ENCODE measurements at regions not wholly inside any gene's neighbourhood (a gene's known extent, or its start where the extent isn't known, plus 50 kb on each side); places are given as distances from the start of the nearest gene placed in this dataset.

GRCh38 chr4:82260632-82261031 is 113.2 kb downstream of the HNRNPD start:
- POLR2A ChIA-PET: no interaction called here
- peak overlapping the region; percentile 55 for H3K4me3 Mint-ChIP-seq

GRCh38 chr4:82256718-82257117 is 117.1 kb downstream of the HNRNPD start:
- Histone ChIP-seq H4K20me1 (ENCODE audit: control insufficient read depth, insufficient read depth, low read length, poor library complexity, severe bottlenecking) (no peaks in the 10 kb centered on the region), H3K4me1 (ENCODE audit: control insufficient read depth in 2 of 2, insufficient read depth in 2 of 2, low read length in 2 of 2) (peaks cover 37 to 46% of the 10 kb centered on the region in 2 donors), H3K36me3 (replicated peaks in 1 of 2; ENCODE audit: control extremely low read depth in 1 of 2, control insufficient read depth in 1 of 2, extremely low read depth in 1 of 2, insufficient read depth in 2 of 2, low read length in 1 of 2) (no peaks in the 10 kb centered on the region), H2AFZ (ENCODE audit: insufficient read depth, low read depth, low read length, poor library complexity, severe bottlenecking) (no peak overlapping the region), H3K27ac (ENCODE audit: low read length in 2 of 2) (peak overlapping the region in 1 of 2 donors; percentile 12), H3K79me2 (ENCODE audit: control insufficient read depth, insufficient read depth, low read length) (no peaks in the 10 kb centered on the region), H3K27me3 (replicated peaks in 1 of 4; ENCODE audit: control extremely low read depth in 1 of 4, control insufficient read depth in 3 of 4, insufficient read depth in 4 of 4, low read length in 3 of 4) (no peaks in the 10 kb centered on the region), H3K4me2 (replicated peaks; ENCODE audit: low read depth, low read length, poor library complexity, severe bottlenecking) (no peak overlapping the region), H3K9me3 (ENCODE audit: control extremely low read depth in 1 of 3, control insufficient read depth in 2 of 3, insufficient read depth in 1 of 3, low read length in 2 of 3) (no peaks in the 10 kb centered on the region), H3K9ac (ENCODE audit: low read length) (no peak overlapping the region), H3K4me3 (ENCODE audit: control extremely low read depth in 1 of 5, extremely low read depth in 1 of 5, insufficient read depth in 1 of 5, low read depth in 2 of 5, low read length in 4 of 5) (no peak overlapping the region)
- DNase-seq: peak; percentile 53
- POLR2A ChIA-PET: interaction anchor here (0.7 kb wide), 1 partner anchor 28 kb away, joined by 4 read pairs; no protein-coding TSS in a partner anchor
- H3K4me3 Mint-ChIP-seq: no peak overlapping the region
- peak; percentile 21 for ATAC-seq (ENCODE audit: low read depth)
- CTCF ChIA-PET: interaction anchor here (0.8 to 2.0 kb wide), 5 partner anchors 8 to 173 kb away, joined by 3 to 7 read pairs (median 5); no protein-coding TSS in a partner anchor
- peaks cover 4% of the 10 kb centered on the region for H3K9me3 Mint-ChIP-seq (ENCODE audit: insufficient read depth)
- peaks cover 46% of the 10 kb centered on the region for H3K4me1 Mint-ChIP-seq
- H3K27me3 Mint-ChIP-seq: no peaks in the 10 kb centered on the region
- intact Hi-C loops (cut with micrococcal nuclease): no loop called here
- WGBS (ENCODE audit: insufficient coverage): no CpG with 5 or more reads among the region's 2 CpGs
- H3K27ac Mint-ChIP-seq: peak overlapping the region; percentile 41
- TF ChIP-seq, protein P1, sequence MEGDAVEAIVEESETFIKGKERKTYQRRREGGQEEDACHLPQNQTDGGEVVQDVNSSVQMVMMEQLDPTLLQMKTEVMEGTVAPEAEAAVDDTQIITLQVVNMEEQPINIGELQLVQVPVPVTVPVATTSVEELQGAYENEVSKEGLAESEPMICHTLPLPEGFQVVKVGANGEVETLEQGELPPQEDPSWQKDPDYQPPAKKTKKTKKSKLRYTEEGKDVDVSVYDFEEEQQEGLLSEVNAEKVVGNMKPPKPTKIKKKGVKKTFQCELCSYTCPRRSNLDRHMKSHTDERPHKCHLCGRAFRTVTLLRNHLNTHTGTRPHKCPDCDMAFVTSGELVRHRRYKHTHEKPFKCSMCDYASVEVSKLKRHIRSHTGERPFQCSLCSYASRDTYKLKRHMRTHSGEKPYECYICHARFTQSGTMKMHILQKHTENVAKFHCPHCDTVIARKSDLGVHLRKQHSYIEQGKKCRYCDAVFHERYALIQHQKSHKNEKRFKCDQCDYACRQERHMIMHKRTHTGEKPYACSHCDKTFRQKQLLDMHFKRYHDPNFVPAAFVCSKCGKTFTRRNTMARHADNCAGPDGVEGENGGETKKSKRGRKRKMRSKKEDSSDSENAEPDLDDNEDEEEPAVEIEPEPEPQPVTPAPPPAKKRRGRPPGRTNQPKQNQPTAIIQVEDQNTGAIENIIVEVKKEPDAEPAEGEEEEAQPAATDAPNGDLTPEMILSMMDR (IDR thresholded peaks at IDR 0.05): no peak
- TF ChIP-seq EZH2 (IDR thresholded peaks at IDR 0.05; ENCODE audit: borderline replicate concordance, insufficient read depth, low read depth, low read length, poor library complexity, severe bottlenecking): no peak

More at GRCh38 chr4:82260632-82261031, 113.2 kb downstream of the HNRNPD start:
- intact Hi-C loops (cut with micrococcal nuclease): no loop called here
- H3K36me3 ChIP-seq (replicated peaks in 1 of 2; ENCODE audit: control extremely low read depth in 1 of 2, control insufficient read depth in 1 of 2, extremely low read depth in 1 of 2, insufficient read depth in 2 of 2, low read length in 1 of 2): no peaks in the 10 kb centered on the region
- ATAC-seq (ENCODE audit: low read depth): no peak
- H3K27me3 ChIP-seq (replicated peaks in 1 of 4; ENCODE audit: control extremely low read depth in 1 of 4, control insufficient read depth in 3 of 4, insufficient read depth in 4 of 4, low read length in 3 of 4): no peaks in the 10 kb centered on the region
- peak; percentile 18 for DNase-seq
- H3K27ac ChIP-seq (ENCODE audit: low read length in 2 of 2): peak overlapping the region; percentile 14 to 37
- no peak for TF ChIP-seq EZH2 (IDR thresholded peaks at IDR 0.05; ENCODE audit: borderline replicate concordance, insufficient read depth, low read depth, low read length, poor library complexity, severe bottlenecking)
- H3K4me3 ChIP-seq (ENCODE audit: control extremely low read depth in 1 of 5, extremely low read depth in 1 of 5, insufficient read depth in 1 of 5, low read depth in 2 of 5, low read length in 4 of 5): peak overlapping the region in 1 of 5 experiments; percentile 35
- H3K9me3 ChIP-seq (ENCODE audit: control extremely low read depth in 1 of 3, control insufficient read depth in 2 of 3, insufficient read depth in 1 of 3, low read length in 2 of 3): peaks cover 0 to 2% (median 2%) of the 10 kb centered on the region in 3 donors
- H3K9me3 Mint-ChIP-seq (ENCODE audit: insufficient read depth): peaks cover 4% of the 10 kb centered on the region
- no peaks in the 10 kb centered on the region for H3K79me2 ChIP-seq (ENCODE audit: control insufficient read depth, insufficient read depth, low read length)
- CTCF ChIA-PET: no interaction called here
- peak overlapping the region; percentile 61 for H3K4me2 ChIP-seq (replicated peaks; ENCODE audit: low read depth, low read length, poor library complexity, severe bottlenecking)
- peaks cover 46% of the 10 kb centered on the region for H3K4me1 Mint-ChIP-seq
- H4K20me1 ChIP-seq (ENCODE audit: control insufficient read depth, insufficient read depth, low read length, poor library complexity, severe bottlenecking): no peaks in the 10 kb centered on the region
- no peaks in the 10 kb centered on the region for H3K27me3 Mint-ChIP-seq
- peak overlapping the region; percentile 19 for H3K9ac ChIP-seq (ENCODE audit: low read length)
- peaks cover 35 to 50% of the 10 kb centered on the region in 2 donors for H3K4me1 ChIP-seq (ENCODE audit: control insufficient read depth in 2 of 2, insufficient read depth in 2 of 2, low read length in 2 of 2)
- no peak overlapping the region for H2AFZ ChIP-seq (ENCODE audit: insufficient read depth, low read depth, low read length, poor library complexity, severe bottlenecking)
- no peak overlapping the region for H3K27ac Mint-ChIP-seq
